Ovary (tissue), 7 donors: ENCODE measurements at regions not wholly inside any gene's neighbourhood (a gene's known extent, or its start where the extent isn't known, plus 50 kb on each side); places are given as distances from the start of the nearest gene placed in this dataset.
"Not testable (repeated sequence)": the region's sequence is repeated elsewhere in the genome, so short reads cannot be mapped to it uniquely, and the experiment has no call there.

Experiments
- DNase-seq, 5 donors: peaks; one replicate each; pipeline ENCODE4 v3.0.0-alpha.2; 2019 to 2020
- H3K27ac ChIP-seq, 2 donors: fragments of 200-600 bp; one replicate each; pipeline versions ENCODE4 v1.5.1 to v1.8.0; 2019 to 2022
- H3K27me3 ChIP-seq: fragments of 200-600 bp; one replicate; pipeline ENCODE4 v1.8.0; 2022
- H3K36me3 ChIP-seq: fragments of 200-600 bp; sonication (generic); one replicate; pipeline ENCODE4 v1.5.1; 2019
- H3K4me1 ChIP-seq: one replicate; pipeline ENCODE4 v1.8.1; 2013; ENCODE audit warnings: mild to moderate bottlenecking, moderate library complexity; ENCODE audit not compliant: insufficient read depth
- H3K4me3 ChIP-seq: fragments of 200-600 bp; sonication (generic); one replicate; pipeline ENCODE4 v1.5.1; 2017
- H3K9me3 ChIP-seq, 2 donors: fragments of 200-600 bp in 1 of 2; sonication (generic) in 1 of 2; one replicate each; pipeline versions ENCODE4 v1.5.1 to v1.8.1; 2013 to 2019; ENCODE audit warnings: mild to moderate bottlenecking in 1 of 2, moderate library complexity in 1 of 2
- CTCF ChIP-seq, 3 donors: fragments of 450-650 bp in 2 of 3; fragments of 200-600 bp in 1 of 3; IDR thresholded peaks; one replicate each; pipeline versions ENCODE4 v1.5.1 to v1.8.0; 2016 to 2022; ENCODE audit warnings: antibody characterized with exemption in 3 of 3, mild to moderate bottlenecking in 1 of 3
- EP300 ChIP-seq: sonication (generic); formaldehyde crosslinking; IDR thresholded peaks from one replicate; pipeline ENCODE4 v1.6.1; 2017; ENCODE audit warnings: antibody characterized with exemption
- POLR2A ChIP-seq: fragments of 450-650 bp; IDR thresholded peaks from one replicate; pipeline ENCODE4 v1.6.1; 2017; ENCODE audit warnings: antibody characterized with exemption, mild to moderate bottlenecking, moderate library complexity
- WGBS, 3 donors: extraction: QIAGEN DNeasy Blood & Tissue Kit in 1 of 3; methylation state at CpG; one replicate each; pipeline versions ENCODE4 v1.1.5 to v1.1.7; 2013 to 2017; 5-methylcytosine and 5-hydroxymethylcytosine counted together
- intact Hi-C, 4 donors: fragments of 100-400 bp; cut with DNase I; formaldehyde crosslinking; loops; one replicate each; pipeline versions ENCODE4 v1.11.0 to v1.15.1; 2022 to 2023
- donor health status: DM: no; HTN: no; CAD: no; lungs with moderate emphysema.
- donor health status: DM: no; HTN: no; CAD: no.
- donor health status: Bipolar disorder and iron deficiency.
- donor health status: DM: no; HTN: no; CAD: no.
- donor health status: DM: yes; HTN: yes; CAD: no.

GRCh38 chr5:106797996-106798395, 872.7 kb downstream of the EFNA5 start:
- H3K27ac ChIP-seq = no peak overlapping the region
- no peak for DNase-seq
- H3K4me3 ChIP-seq = no peak overlapping the region
- TF ChIP-seq EP300 = no peak
- no peak for TF ChIP-seq POLR2A
- H3K27me3 ChIP-seq = no peaks in the 10 kb centered on the region
- WGBS, 3 donors = 50 to 55% (median 51%) methylated on average over 3 of the region's 3 CpGs
- intact Hi-C loops = no loop called here
- no peaks in the 10 kb centered on the region for H3K9me3 ChIP-seq
- H3K36me3 ChIP-seq = no peaks in the 10 kb centered on the region
- no peaks in the 10 kb centered on the region for H3K4me1 ChIP-seq

- no peaks in the 10 kb centered on the region for H3K36me3 ChIP-seq
- no peak for TF ChIP-seq POLR2A
- TF ChIP-seq EP300 = no peak
- no peak for TF ChIP-seq CTCF (IDR thresholded peaks at IDR 0.05)
- no peak for DNase-seq
- no peak overlapping the region for H3K27ac ChIP-seq
- 79 to 86% (median 85%) methylated on average over 3 of the region's 3 CpGs for WGBS, 3 donors
- intact Hi-C loops = no loop called here
- H3K27me3 ChIP-seq = no peaks in the 10 kb centered on the region
- no peaks in the 10 kb centered on the region for H3K4me1 ChIP-seq
- no peak overlapping the region for H3K4me3 ChIP-seq
- no peaks in the 10 kb centered on the region for H3K9me3 ChIP-seq
Measured at GRCh38 chr5:106796081-106796480, 874.7 kb downstream of the EFNA5 start.

- TF ChIP-seq POLR2A (no peak), CTCF (IDR thresholded peaks at IDR 0.05) (no peak)
- intact Hi-C loops = no loop called here
Measured at GRCh38 chr5:106784846-106785245, 885.9 kb downstream of the EFNA5 start.

GRCh38 chr5:106780355-106780754, 890.4 kb downstream of the EFNA5 start:
- TF ChIP-seq EP300 = no peak
- no peak for TF ChIP-seq CTCF (IDR thresholded peaks at IDR 0.05)
- TF ChIP-seq POLR2A = no peak
- Histone ChIP-seq H3K36me3 (no peaks in the 10 kb centered on the region), H3K27me3 (no peaks in the 10 kb centered on the region), H3K9me3 (no peaks in the 10 kb centered on the region), H3K4me1 (no peaks in the 10 kb centered on the region), H3K4me3 (no peak overlapping the region), H3K27ac (no peak overlapping the region)
- DNase-seq = no peak
- intact Hi-C loops = no loop called here
- WGBS, 3 donors = 92 to 95% (median 94%) methylated on average over 2 of the region's 2 CpGs

More at GRCh38 chr5:106784846-106785245, 885.9 kb downstream of the EFNA5 start:
- 93 to 94% (median 94%) methylated on average over 1 of the region's 1 CpG for WGBS, 3 donors
- Histone ChIP-seq H3K27me3 (no peaks in the 10 kb centered on the region), H3K27ac (no peak overlapping the region), H3K36me3 (no peaks in the 10 kb centered on the region), H3K4me3 (no peak overlapping the region), H3K4me1 (no peaks in the 10 kb centered on the region), H3K9me3 (no peaks in the 10 kb centered on the region)
- DNase-seq = no peak

GRCh38 chr5:106776515-106776914, 894.2 kb downstream of the EFNA5 start:
- H3K27me3 ChIP-seq, H3K27ac ChIP-seq, H3K4me3 ChIP-seq, intact Hi-C loops, H3K36me3 ChIP-seq, DNase-seq, H3K9me3 ChIP-seq, H3K4me1 ChIP-seq: not testable (repeated sequence)
- WGBS, 3 donors = 83 to 89% (median 89%) methylated on average over 6 of the region's 6 CpGs

- 84 to 85% (median 84%) methylated on average over 4 of the region's 4 CpGs for WGBS, 3 donors
- no peak for DNase-seq
- Histone ChIP-seq H3K4me1 (no peaks in the 10 kb centered on the region), H3K27ac (no peak overlapping the region), H3K4me3 (no peak overlapping the region), H3K9me3 (no peaks in the 10 kb centered on the region), H3K27me3 (no peaks in the 10 kb centered on the region), H3K36me3 (no peaks in the 10 kb centered on the region)
- TF ChIP-seq POLR2A (no peak), CTCF (IDR thresholded peaks at IDR 0.05) (no peak), EP300 (no peak)
- intact Hi-C loops = no loop called here
Measured at GRCh38 chr5:106768392-106768791, 902.3 kb downstream of the EFNA5 start.
